Liver (tissue), 8 donors: ENCODE measurements at regions not wholly inside any gene's neighbourhood (a gene's known extent, or its start where the extent isn't known, plus 50 kb on each side); places are given as distances from the start of the nearest gene placed in this dataset.

ENCODE experiments used
- DNase-seq: peaks from one replicate; pipeline ENCODE4 v3.0.0-alpha.2; 2017; ENCODE audit warnings: low spot score
- H3K27ac ChIP-seq, 2 donors: one replicate each; pipeline ENCODE4 v1.7.0; 2013; ENCODE audit warnings: inconsistent platforms in 2 of 2, low read length in 2 of 2, control low read depth in 1 of 2, low read depth in 1 of 2, mild to moderate bottlenecking in 1 of 2
- H3K27me3 ChIP-seq, 4 donors: one replicate each; pipeline versions ENCODE4 v1.6.1 to v1.7.0; 2013; ENCODE audit warnings: low read length in 3 of 4, inconsistent platforms in 1 of 4, mild to moderate bottlenecking in 1 of 4, moderate library complexity in 1 of 4; ENCODE audit not compliant: control insufficient read depth in 4 of 4, insufficient read depth in 4 of 4
- H3K36me3 ChIP-seq, 4 donors: one replicate each; pipeline versions ENCODE4 v1.6.1 to v1.7.0; 2013; ENCODE audit warnings: low read length in 3 of 4, mild to moderate bottlenecking in 3 of 4, low read depth in 1 of 4, moderate library complexity in 1 of 4; ENCODE audit not compliant: control insufficient read depth in 4 of 4, insufficient read depth in 3 of 4
- H3K4me1 ChIP-seq, 4 donors: one replicate each; pipeline versions ENCODE4 v1.6.1 to v1.7.0; 2013; ENCODE audit warnings: low read length in 3 of 4, mild to moderate bottlenecking in 3 of 4, moderate library complexity in 1 of 4; ENCODE audit not compliant: control insufficient read depth in 4 of 4, insufficient read depth in 4 of 4
- H3K4me3 ChIP-seq, 3 donors: one replicate each; pipeline versions ENCODE4 v1.6.1 to v1.7.0; 2013; ENCODE audit warnings: low read length in 3 of 3, control low read depth in 1 of 3, low read depth in 1 of 3, mild to moderate bottlenecking in 1 of 3
- H3K9ac ChIP-seq, 2 donors: one replicate each; pipeline ENCODE4 v1.7.0; 2013; ENCODE audit warnings: low read length in 2 of 2, mild to moderate bottlenecking in 2 of 2, moderate library complexity in 2 of 2, control low read depth in 1 of 2, low read depth in 1 of 2
- H3K9me3 ChIP-seq, 4 donors: one replicate each; pipeline versions ENCODE4 v1.6.1 to v1.7.0; 2013; ENCODE audit warnings: low read length in 3 of 4; ENCODE audit not compliant: control insufficient read depth in 4 of 4
- FOXA2 ChIP-seq: IDR thresholded peaks from 2 replicates; pipeline ENCODE4 v1.6.1; 2016; ENCODE audit warnings: antibody characterized with exemption
- HNF4A ChIP-seq, 2 donors: conservative IDR thresholded peaks; 2 replicates each; pipeline ENCODE4 v1.6.1; 2016; ENCODE audit warnings: antibody characterized with exemption in 2 of 2, mild to moderate bottlenecking in 2 of 2
- HNF4G ChIP-seq: IDR thresholded peaks from 2 replicates; pipeline ENCODE4 v1.6.1; 2016; ENCODE audit warnings: antibody characterized with exemption
- JUND ChIP-seq, 2 donors: IDR thresholded peaks; 2 replicates each; pipeline ENCODE4 v1.6.1; 2016; ENCODE audit warnings: antibody characterized with exemption in 2 of 2
- MAX ChIP-seq: IDR thresholded peaks from 2 replicates; pipeline ENCODE4 v1.6.1; 2016; ENCODE audit warnings: antibody characterized with exemption
- NR2F2 ChIP-seq: IDR thresholded peaks from 2 replicates; pipeline ENCODE4 v1.6.1; 2016; ENCODE audit warnings: antibody characterized with exemption
- RXRA ChIP-seq, 2 donors: IDR thresholded peaks; 2 replicates each; pipeline ENCODE4 v1.6.1; 2017 to 2018; ENCODE audit warnings: antibody characterized with exemption in 2 of 2, mild to moderate bottlenecking in 1 of 2
- SP1 ChIP-seq: IDR thresholded peaks from 2 replicates; pipeline ENCODE4 v1.6.1; 2018; ENCODE audit warnings: antibody characterized with exemption, mild to moderate bottlenecking
- YY1 ChIP-seq: IDR thresholded peaks from 2 replicates; pipeline ENCODE4 v1.6.1; 2016; ENCODE audit warnings: antibody characterized with exemption, mild to moderate bottlenecking
- ZBTB33 ChIP-seq: IDR thresholded peaks from 2 replicates; pipeline ENCODE4 v1.6.1; 2016; ENCODE audit warnings: antibody characterized with exemption
- WGBS: extraction: QIAGEN DNeasy Blood & Tissue Kit; methylation state at CpG from one replicate; pipeline ENCODE4 v1.1.7; 2013; 5-methylcytosine and 5-hydroxymethylcytosine counted together
- TF ChIP-seq, protein P1 (sequence below): IDR thresholded peaks from 2 replicates; pipeline ENCODE4 v1.6.1; 2016; ENCODE audit warnings: antibody characterized with exemption
- TF ChIP-seq, protein P2 (sequence below): fragments of 150-350 bp; IDR thresholded peaks from 2 replicates; pipeline ENCODE4 v1.5.1; 2017; ENCODE audit warnings: improper control_type of control experiment, low read depth, low read length; ENCODE audit not compliant: missing input control
- donor health status: healthy.
- donor health status: healthy.
- donor health status: healthy.
- donor health status: healthy.
- donor health status: healthy.

DNA sequence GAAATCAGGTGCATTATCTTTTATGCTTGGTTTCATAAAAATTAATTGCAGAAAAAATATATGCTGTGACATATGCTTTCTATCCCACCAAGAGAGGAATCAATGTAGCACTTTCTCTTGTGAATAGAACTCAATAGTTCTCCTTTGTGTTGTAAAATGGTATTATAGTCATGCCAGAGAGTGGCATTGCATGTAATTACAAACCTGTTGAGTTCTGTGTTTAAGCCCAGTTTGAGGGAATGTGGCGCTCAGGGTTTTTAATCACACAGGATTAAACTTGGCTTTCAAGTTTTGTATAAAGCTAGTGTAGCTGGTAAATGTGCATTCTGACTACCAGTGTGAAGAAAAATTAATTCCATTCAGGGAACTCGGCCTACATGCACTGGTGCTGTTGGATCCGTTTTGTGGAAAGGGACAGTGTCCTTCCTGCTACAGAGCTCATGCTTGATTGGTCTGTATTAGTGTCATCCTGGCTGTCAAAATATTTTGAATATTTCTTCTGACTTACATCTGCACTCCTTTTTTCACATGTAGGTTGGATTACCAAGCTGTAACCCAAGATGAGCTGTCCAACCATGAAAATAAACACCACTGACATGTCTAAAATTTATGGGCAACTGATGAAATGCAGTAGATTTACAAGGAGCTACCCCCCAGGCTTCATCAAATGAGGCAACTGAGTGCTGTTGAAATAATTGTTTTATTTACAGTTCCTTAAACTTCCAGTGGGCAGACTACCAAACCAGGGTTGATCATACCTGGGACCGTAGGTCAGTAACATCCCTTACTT, 80.3 kb downstream of the SLC4A3 start:
- Histone ChIP-seq H3K9me3 (no peaks in the 10 kb centered on the region), H3K4me3 (no peak overlapping the region), H3K36me3 (no peaks in the 10 kb centered on the region), H3K27me3 (peaks cover 0 to 10% (median 1%) of the 10 kb centered on the region in 4 donors), H3K4me1 (no peaks in the 10 kb centered on the region), H3K27ac (no peak overlapping the region), H3K9ac (no peak overlapping the region)
- 76% methylated on average over 4 of the region's 4 CpGs for WGBS
- TF ChIP-seq HNF4G (no peak), JUND (IDR thresholded peaks at IDR 0.05) (no peak), HNF4A (conservative IDR thresholded peaks at IDR 0.05) (no peak)
- TF ChIP-seq, protein P1, sequence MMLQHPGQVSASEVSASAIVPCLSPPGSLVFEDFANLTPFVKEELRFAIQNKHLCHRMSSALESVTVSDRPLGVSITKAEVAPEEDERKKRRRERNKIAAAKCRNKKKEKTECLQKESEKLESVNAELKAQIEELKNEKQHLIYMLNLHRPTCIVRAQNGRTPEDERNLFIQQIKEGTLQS, result no peak
- peak; percentile 5 for DNase-seq

GRCh38 chr2:219709331-219709761, 81.9 kb downstream of the SLC4A3 start:
- H3K9me3 ChIP-seq, result peaks cover 0 to 4% (median 1%) of the 10 kb centered on the region in 4 donors
- 58% methylated on average over 2 of the region's 2 CpGs for WGBS
- H3K4me3 ChIP-seq, result no peak overlapping the region
- TF ChIP-seq HNF4A (conservative IDR thresholded peaks at IDR 0.05) (no peak), FOXA2 (no peak), NR2F2 (peak; percentile 97), ZBTB33 (no peak), SP1 (peak; percentile 39), RXRA (IDR thresholded peaks at IDR 0.05) (peak; percentile 17 to 54), JUND (IDR thresholded peaks at IDR 0.05) (no peak), YY1 (no peak), MAX (no peak), HNF4G (no peak)
- TF ChIP-seq, protein P2, sequence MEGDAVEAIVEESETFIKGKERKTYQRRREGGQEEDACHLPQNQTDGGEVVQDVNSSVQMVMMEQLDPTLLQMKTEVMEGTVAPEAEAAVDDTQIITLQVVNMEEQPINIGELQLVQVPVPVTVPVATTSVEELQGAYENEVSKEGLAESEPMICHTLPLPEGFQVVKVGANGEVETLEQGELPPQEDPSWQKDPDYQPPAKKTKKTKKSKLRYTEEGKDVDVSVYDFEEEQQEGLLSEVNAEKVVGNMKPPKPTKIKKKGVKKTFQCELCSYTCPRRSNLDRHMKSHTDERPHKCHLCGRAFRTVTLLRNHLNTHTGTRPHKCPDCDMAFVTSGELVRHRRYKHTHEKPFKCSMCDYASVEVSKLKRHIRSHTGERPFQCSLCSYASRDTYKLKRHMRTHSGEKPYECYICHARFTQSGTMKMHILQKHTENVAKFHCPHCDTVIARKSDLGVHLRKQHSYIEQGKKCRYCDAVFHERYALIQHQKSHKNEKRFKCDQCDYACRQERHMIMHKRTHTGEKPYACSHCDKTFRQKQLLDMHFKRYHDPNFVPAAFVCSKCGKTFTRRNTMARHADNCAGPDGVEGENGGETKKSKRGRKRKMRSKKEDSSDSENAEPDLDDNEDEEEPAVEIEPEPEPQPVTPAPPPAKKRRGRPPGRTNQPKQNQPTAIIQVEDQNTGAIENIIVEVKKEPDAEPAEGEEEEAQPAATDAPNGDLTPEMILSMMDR, result no peak
- H3K9ac ChIP-seq, result no peak overlapping the region
- DNase-seq, result no peak
- no peaks in the 10 kb centered on the region for H3K36me3 ChIP-seq
- peaks cover 0 to 10% (median 1%) of the 10 kb centered on the region in 4 donors for H3K27me3 ChIP-seq
- no peak overlapping the region for H3K27ac ChIP-seq
- no peaks in the 10 kb centered on the region for H3K4me1 ChIP-seq

DNA sequence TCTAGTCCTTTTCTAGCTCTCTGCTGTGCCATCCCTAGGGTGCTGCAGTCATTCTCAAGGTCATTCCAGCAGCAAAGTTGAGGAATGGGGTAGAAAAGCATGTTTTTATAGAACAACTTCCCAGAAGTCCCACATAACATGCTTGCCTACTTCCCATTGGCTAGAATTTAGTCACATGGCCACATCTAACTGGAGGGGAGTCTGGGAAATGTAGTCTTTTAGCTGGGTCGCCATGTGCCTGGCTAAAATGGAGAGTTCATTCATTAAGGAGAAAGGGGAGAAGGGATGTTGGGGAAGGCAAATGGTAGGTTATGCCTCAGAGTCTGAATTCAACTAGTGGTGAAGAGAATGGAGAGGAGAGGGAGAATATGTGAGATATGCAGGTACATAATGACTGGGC, 85.7 kb downstream of the SLC4A3 start:
- no peaks in the 10 kb centered on the region for H3K4me1 ChIP-seq
- H3K27me3 ChIP-seq, result peaks cover 0 to 10% (median 1%) of the 10 kb centered on the region in 4 donors
- peaks cover 0 to 4% (median 1%) of the 10 kb centered on the region in 4 donors for H3K9me3 ChIP-seq
- H3K4me3 ChIP-seq, result no peak overlapping the region
- no peak overlapping the region for H3K27ac ChIP-seq
- TF ChIP-seq ZBTB33, result no peak
- peak; percentile 17 for DNase-seq
- no peak overlapping the region for H3K9ac ChIP-seq
- WGBS, result 54% methylated on average over 1 of the region's 1 CpG
- no peaks in the 10 kb centered on the region for H3K36me3 ChIP-seq
